Muscle layer of duodenum (tissue), 2 donors: ENCODE measurements at regions not wholly inside any gene's neighbourhood (a gene's known extent, or its start where the extent isn't known, plus 50 kb on each side); places are given as distances from the start of the nearest gene placed in this dataset.

Experiments used
- H3K27ac ChIP-seq: one replicate; pipeline ENCODE4 v1.7.0; 2013; ENCODE audit warnings: mild to moderate bottlenecking, low read length
- H3K27me3 ChIP-seq: one replicate; pipeline ENCODE4 v1.7.0; 2013; ENCODE audit warnings: low read depth, mild to moderate bottlenecking, control low read depth, low read length
- H3K36me3 ChIP-seq, 2 donors: one replicate each; pipeline ENCODE4 v1.7.0; 2013; ENCODE audit warnings: low read length in 2 of 2, control low read depth in 1 of 2, mild to moderate bottlenecking in 1 of 2; ENCODE audit not compliant: insufficient read depth in 2 of 2, control insufficient read depth in 1 of 2
- H3K4me1 ChIP-seq, 2 donors: one replicate each; pipeline ENCODE4 v1.7.0; 2013; ENCODE audit warnings: low read length in 2 of 2, mild to moderate bottlenecking in 2 of 2, control low read depth in 1 of 2, moderate library complexity in 1 of 2; ENCODE audit not compliant: insufficient read depth in 2 of 2, control insufficient read depth in 1 of 2
- H3K4me3 ChIP-seq, 2 donors: one replicate each; pipeline ENCODE4 v1.7.0; 2013; ENCODE audit warnings: low read length in 2 of 2, low read depth in 1 of 2, mild to moderate bottlenecking in 1 of 2
- H3K9me3 ChIP-seq, 2 donors: one replicate each; pipeline ENCODE4 v1.7.0; 2013; ENCODE audit warnings: low read length in 2 of 2, control low read depth in 1 of 2, mild to moderate bottlenecking in 1 of 2; ENCODE audit not compliant: control insufficient read depth in 1 of 2
- donor health status: healthy.

DNA sequence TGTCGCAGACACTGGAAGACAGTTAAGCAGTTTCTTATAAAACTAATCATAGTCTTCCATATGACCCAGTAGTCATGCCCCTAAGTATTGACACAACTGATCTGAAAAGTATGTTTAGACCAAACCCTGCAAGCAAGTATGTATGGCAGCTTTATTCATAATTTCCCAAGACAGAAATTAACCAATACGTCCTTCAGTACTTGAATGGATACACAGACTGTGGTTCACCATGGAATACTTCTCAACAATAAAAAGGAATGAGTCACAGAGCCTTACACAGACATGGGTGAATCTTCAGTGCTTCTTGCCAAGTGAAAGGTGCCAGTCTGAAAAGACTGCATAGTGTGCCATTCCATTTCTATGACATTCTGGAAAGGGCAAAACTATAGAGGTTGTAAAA lies 50.2 kb upstream of the AKR1E2 start:
- Histone ChIP-seq H3K4me3 (no peak overlapping the region), H3K36me3 (peaks cover 0 to 10% of the 10 kb centered on the region in 2 donors), H3K9me3 (no peaks in the 10 kb centered on the region), H3K27ac (no peak overlapping the region), H3K4me1 (peaks cover 7 to 10% of the 10 kb centered on the region in 2 donors), H3K27me3 (no peaks in the 10 kb centered on the region)

DNA sequence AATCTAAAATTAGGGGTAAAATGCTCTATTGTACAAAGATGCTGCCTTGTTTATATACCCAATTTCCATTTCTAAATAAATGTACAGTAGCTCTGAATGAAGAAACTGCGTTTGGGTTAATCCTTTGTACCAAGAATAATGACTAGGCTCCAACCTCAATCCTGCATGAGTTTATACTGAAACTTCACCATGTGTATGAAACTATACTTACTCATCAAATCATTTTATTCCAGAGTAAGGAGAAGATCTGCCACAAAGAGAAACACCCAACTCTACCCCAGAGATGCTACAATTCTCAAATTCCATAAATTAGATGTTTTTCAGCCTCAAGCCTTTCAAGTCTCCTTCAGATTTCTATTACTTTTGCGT lies 53.8 kb upstream of the AKR1E2 start:
- H3K27ac ChIP-seq, result no peak overlapping the region
- H3K27me3 ChIP-seq, result no peaks in the 10 kb centered on the region
- no peaks in the 10 kb centered on the region for H3K9me3 ChIP-seq
- H3K4me1 ChIP-seq, result peaks cover 4 to 10% of the 10 kb centered on the region in 2 donors
- peaks cover 0 to 10% of the 10 kb centered on the region in 2 donors for H3K36me3 ChIP-seq
- H3K4me3 ChIP-seq, result no peak overlapping the region

DNA sequence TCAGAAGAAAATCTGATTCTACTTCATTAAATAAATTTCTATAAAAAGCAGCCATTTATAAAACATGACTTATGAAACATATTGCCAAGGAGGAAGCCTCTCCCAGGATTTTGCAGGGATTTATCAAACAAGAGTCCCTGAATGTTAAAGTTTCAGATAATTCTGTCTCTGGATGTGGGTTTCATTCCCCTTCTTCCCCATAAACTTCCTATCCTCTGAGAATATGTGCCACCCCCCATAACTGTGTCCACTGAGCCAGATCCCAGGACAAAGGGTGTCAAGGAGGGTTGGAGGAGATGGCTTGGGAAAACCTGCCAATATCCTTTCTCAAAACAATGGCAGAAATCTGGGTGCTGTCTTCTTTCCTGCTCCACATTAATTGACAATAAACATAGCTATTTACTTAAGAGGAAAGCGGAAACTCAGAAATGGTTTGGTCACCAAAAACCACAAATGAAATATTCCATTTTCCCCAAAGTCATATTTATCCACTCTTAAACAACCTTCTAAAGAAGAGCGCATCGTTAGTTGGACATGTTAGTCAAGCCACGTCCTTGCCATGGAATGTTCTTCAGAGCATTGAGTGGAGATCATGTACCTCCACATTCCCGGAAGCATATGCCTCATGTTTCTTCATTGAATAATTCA lies 54.3 kb upstream of the AKR1E2 start:
- H3K27me3 ChIP-seq, result no peaks in the 10 kb centered on the region
- no peaks in the 10 kb centered on the region for H3K9me3 ChIP-seq
- peak overlapping the region; percentile 73 for H3K27ac ChIP-seq
- H3K4me3 ChIP-seq, result no peak overlapping the region
- H3K4me1 ChIP-seq, result peaks cover 5 to 10% of the 10 kb centered on the region in 2 donors
- H3K36me3 ChIP-seq, result peaks cover 0 to 10% of the 10 kb centered on the region in 2 donors

DNA sequence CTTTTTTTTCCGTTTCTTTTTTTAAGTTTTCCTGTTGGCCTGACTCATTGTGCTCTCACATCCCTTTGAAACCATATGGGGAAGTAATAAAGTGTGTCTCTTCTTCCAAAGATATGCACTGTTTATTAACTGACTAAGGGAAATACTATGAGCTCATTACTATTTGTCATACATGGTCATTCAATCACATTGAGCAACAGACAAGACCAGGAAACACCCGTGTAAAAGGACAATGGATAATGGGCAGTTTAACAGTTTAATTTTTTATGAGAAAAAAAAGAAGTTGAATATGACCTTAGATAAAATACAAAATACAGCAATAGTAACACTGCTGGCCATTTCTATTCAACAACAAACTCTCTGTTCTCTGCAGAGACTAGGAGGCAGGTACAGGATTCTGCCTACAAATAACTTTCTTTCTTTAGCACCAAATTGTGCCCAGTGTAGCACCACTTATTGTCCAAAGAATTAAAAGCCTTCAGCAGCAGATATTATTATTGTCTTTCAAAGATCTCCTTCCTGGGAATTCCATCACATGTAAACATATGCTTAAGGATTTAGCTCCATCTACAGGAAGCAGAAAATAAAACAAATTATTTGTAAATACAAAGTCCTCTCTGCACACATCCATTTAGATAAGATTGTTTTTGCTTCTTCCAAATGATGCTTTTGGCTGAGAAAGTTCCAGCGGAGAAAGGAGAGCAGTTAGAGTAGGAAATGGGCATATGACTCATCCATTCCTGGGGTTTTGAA lies 55.0 kb upstream of the AKR1E2 start:
- H3K27ac ChIP-seq, result peak overlapping the region; percentile 73
- peaks cover 10 to 12% of the 10 kb centered on the region in 2 donors for H3K4me1 ChIP-seq
- H3K27me3 ChIP-seq, result no peaks in the 10 kb centered on the region
- no peak overlapping the region for H3K4me3 ChIP-seq
- H3K9me3 ChIP-seq, result no peaks in the 10 kb centered on the region
- H3K36me3 ChIP-seq, result peaks cover 0 to 10% of the 10 kb centered on the region in 2 donors

DNA sequence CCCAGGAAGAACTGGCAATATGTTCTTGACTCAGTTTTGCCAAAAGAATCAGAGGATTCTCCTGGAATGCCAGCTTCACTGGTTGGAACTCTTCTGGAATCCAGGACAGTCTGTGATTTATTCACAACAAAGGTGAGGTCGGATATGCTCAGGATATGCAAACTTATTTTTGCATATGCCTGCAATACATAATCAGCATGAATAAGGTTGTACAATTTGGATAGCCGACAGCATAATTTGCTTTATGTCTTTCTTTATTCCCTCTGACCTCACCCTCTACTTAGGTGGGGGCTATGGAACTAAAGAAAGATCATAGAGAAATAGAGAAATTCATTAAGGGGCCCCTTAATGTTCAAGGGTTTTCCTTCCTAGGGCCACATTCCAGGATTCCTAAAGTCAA lies 57.6 kb upstream of the AKR1E2 start:
- Histone ChIP-seq H3K4me3 (no peak overlapping the region), H3K27me3 (no peaks in the 10 kb centered on the region), H3K9me3 (no peaks in the 10 kb centered on the region), H3K36me3 (peaks cover 0 to 10% of the 10 kb centered on the region in 2 donors), H3K27ac (no peak overlapping the region), H3K4me1 (peaks cover 10 to 13% of the 10 kb centered on the region in 2 donors)

DNA sequence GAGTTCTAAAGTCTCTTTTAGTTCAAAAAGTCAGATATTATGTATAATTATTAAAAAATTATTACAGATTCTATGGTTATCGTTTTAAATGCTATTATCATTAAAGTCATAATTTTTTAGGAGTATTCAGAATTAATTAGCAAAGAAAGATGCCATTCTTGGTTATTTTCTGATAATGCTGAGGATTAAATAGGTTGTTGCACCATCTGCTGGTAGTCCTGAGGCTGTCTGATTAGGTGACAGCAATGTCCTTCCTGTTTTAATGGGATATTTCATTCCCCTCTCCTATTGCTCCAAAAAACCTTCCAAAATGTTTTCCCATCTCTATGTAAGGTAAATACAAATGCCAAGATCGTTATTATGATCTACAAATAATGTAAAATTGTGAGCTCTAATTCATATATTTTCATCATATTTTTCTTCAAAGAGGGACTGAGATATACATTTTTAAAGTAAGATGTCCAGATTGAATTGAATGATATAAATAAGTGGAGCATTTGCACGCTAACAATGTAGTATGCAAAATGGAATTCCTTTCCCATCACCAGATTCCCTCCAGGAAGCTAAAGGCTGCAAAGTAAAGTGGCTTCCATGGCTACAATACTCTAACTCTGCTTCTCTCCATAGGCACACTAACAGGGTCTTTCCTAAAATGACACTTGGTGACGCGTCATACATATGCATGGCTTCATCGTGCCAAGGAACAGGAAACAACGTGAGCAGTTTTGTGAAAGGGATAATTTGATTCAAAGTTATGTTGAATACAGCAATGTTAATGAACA lies 58.8 kb upstream of the AKR1E2 start:
- peaks cover 0 to 10% of the 10 kb centered on the region in 2 donors for H3K36me3 ChIP-seq
- no peaks in the 10 kb centered on the region for H3K9me3 ChIP-seq
- no peak overlapping the region for H3K4me3 ChIP-seq
- peaks cover 10 to 13% of the 10 kb centered on the region in 2 donors for H3K4me1 ChIP-seq
- no peaks in the 10 kb centered on the region for H3K27me3 ChIP-seq
- H3K27ac ChIP-seq, result no peak overlapping the region

DNA sequence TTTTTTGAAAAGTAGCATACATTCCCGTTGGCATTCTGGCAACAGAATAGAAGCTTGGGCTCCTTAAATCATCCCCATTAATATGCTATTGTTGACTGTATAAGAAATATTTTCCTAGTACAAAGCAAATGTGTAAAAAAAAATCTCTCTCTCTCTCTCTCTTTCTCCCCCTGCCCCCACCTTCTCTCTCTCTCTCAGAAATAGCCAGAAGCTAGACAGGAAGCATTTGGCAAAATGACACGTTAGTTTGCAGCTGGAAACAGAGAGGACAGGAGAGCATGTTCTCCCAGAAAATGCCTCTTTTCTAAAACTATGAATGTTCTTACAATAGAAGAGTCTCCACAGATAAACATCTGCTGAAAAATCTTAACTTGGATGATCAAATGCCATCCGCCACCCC lies 59.6 kb upstream of the AKR1E2 start:
- Histone ChIP-seq H3K27ac (no peak overlapping the region), H3K9me3 (no peaks in the 10 kb centered on the region), H3K4me1 (peaks cover 7 to 13% of the 10 kb centered on the region in 2 donors), H3K27me3 (no peaks in the 10 kb centered on the region), H3K36me3 (peaks cover 0 to 6% of the 10 kb centered on the region in 2 donors), H3K4me3 (no peak overlapping the region)

DNA sequence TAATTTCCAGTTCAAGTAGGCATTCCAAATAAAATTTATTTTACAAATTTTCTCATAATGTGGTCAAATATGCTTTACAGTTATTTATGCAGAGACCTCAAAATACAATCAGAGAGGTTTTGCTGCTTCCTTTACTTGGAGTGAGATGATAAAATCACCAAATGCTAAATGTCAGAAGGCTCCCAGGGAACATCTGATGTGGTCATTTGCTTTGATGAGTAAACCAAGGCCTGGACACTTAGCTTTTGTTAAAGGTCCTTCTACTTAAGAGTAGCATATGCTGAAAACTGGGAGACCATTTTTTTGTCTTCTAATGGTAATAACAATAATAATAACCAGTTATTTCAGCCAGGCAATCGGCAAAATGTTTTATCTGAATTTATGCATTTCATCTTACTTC lies 60.6 kb upstream of the AKR1E2 start:
- Histone ChIP-seq H3K4me1 (peaks cover 0 to 8% of the 10 kb centered on the region in 2 donors), H3K36me3 (no peaks in the 10 kb centered on the region), H3K4me3 (no peak overlapping the region), H3K9me3 (no peaks in the 10 kb centered on the region), H3K27me3 (no peaks in the 10 kb centered on the region), H3K27ac (no peak overlapping the region)

DNA sequence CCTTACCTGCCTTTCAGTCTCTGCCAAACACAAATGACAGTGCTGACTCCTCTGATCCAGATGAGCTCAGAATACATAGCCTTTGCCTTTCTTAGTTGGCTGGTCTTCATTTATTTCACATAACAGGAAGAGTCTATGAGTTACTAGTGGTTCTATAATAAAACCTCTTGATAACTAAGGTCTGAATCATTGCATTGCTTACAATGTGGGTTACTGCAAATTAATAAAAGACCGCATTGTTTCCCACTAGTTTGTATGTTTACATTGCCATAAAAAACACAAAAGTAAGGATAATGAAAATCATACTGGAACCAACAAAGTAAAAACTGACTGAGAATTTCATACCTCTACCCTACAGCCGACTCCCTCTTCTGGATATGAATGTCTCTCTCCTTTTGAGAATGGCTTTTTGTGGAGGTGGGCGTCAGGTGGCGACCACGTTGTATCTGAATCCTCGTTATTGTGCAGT lies 62.0 kb upstream of the AKR1E2 start:
- Histone ChIP-seq H3K9me3 (no peaks in the 10 kb centered on the region), H3K27me3 (no peaks in the 10 kb centered on the region), H3K36me3 (no peaks in the 10 kb centered on the region), H3K27ac (no peak overlapping the region), H3K4me3 (no peak overlapping the region), H3K4me1 (peaks cover 0 to 8% of the 10 kb centered on the region in 2 donors)

DNA sequence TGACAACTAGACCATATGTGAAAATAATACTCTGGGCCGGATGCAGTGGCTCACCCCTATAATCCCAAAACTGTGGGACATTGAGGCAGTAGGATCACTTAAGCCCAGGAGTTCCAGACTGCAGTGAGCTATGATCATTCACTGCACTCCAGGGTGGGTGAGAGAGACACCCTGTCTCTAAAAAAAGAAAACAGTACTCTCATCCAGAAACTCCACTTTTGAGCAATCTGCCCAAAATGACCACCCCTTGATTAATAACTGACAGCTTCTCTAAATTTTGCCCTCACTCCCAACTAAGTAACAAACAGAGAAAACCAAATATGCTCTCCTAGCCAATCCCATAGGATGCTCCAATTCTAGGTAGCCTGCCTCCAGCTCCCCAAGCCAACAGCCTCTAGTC lies 62.5 kb upstream of the AKR1E2 start:
- H3K27me3 ChIP-seq, result no peaks in the 10 kb centered on the region
- H3K4me1 ChIP-seq, result peaks cover 0 to 8% of the 10 kb centered on the region in 2 donors
- H3K4me3 ChIP-seq, result no peak overlapping the region
- H3K9me3 ChIP-seq, result no peaks in the 10 kb centered on the region
- no peaks in the 10 kb centered on the region for H3K36me3 ChIP-seq
- no peak overlapping the region for H3K27ac ChIP-seq

DNA sequence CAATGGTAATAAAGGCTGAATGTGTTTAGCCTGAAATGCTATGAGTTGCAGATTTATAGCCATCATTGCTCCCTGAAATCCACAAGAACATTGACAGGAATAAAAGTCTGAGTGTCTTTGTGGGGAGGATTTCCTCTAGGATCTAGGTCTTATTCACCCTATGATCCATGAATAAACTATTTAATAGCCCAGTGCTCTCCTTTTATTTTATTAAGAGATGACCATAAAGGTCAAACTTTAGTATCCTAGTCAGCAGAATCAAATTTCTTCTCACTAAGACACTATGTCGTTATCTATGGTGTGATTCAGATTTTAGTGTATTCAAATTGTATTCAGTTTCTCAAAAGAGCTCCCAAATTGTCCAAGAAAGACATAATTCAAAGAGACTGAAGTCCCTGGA lies 67.8 kb upstream of the AKR1E2 start:
- H3K4me1 ChIP-seq, result no peaks in the 10 kb centered on the region
- H3K27me3 ChIP-seq, result no peaks in the 10 kb centered on the region
- no peaks in the 10 kb centered on the region for H3K36me3 ChIP-seq
- no peak overlapping the region for H3K4me3 ChIP-seq
- H3K9me3 ChIP-seq, result no peaks in the 10 kb centered on the region
- H3K27ac ChIP-seq, result no peak overlapping the region
